NCI-H526 (cell line): ENCODE measurements at regions not wholly inside any gene's neighbourhood (a gene's known extent, or its start where the extent isn't known, plus 50 kb on each side); places are given as distances from the start of the nearest gene placed in this dataset.
"Not testable (repeated sequence)": the region's sequence is repeated elsewhere in the genome, so short reads cannot be mapped to it uniquely, and the experiment has no call there.

Experiments
- DNase-seq, 2 experiments: peaks; one replicate each; lab custom pipeline; 2025; lab: John Stamatoyannopoulos, UW

DNA sequence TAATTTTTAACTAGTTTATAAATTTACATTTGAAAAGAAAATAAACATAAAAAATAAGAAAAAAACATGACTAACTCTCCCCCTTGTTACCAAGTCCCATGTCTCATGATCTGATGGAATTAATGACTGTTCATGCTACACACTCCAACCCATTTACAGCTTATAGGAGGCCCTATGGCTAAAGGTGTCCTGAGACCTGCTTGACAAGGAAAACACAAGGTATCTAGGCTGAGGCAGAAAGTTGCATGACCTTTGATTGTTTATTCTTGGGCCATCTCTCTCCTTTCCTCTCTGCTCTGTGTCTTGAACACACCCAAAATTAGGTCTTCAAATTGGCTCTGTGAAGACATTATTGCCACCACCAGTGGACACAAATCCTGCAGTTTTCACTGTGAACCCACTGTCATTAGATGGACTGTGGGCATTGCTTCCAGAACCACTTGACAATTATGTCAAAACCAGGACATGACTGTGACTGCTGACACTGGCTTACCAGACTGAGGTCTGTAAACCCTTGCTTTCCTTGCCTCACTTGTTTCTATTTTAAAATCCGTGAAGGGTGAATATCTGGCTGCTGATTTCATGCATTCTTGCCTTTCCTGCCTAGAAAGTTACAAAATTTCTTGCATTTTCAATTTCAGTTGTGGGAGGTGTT is 386.5 kb upstream of the SPRY2 start:
- DNase-seq: no peak

DNA sequence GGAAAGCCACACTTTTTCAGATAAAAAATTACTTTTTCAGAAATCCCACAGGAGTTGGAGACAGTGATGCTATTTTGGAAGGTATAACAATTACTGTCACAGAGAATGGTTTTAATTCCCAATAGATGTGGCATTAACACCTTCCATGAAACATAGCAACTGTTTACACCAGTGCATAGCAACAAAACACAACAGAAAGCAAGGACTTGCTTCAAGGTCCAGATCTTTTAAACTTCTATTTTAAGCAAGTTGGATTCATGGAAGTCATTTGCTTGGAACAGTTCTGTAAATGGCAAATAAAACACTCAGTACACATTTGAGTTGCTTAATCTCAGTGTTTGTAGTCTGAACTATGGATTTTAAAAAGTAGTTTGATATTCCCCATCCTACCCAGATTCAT is 385.9 kb upstream of the SPRY2 start:
- no peak for DNase-seq

DNA sequence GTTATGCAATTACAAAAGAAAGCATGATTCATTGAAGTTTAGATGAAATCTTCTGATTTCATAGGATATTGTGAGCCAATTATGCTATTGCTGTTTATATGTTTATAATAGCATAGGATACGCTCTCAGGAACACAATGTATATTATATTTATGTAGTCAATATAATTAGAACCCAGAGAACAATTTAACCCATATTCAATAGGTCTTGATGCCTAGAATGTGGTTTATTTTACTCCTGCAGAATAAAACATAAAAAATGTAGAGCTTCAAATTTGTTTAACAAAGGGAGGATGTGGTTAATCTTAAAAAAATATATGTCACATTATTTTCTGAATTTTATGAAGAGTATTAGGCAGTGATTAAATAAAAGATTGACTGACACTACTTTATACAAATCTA is 380.8 kb upstream of the SPRY2 start:
- no peak for DNase-seq

DNA sequence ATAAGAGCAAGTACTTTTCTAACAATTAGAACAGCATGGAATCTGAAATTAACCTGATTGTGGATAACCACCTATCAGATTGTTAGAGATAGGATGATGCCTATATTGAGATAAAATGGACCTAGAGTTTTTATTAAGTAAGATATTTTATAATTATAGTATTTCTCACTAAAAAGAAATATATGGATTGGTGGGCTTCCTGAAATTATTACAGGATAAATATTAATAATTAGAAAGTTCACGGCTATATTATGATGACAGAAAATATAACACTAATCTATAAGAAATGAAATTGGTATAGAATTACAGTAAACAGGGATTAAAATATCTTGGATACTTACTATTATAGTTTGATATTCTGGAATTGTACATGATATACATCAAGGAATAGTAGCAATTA is 378.0 kb upstream of the SPRY2 start:
- DNase-seq: no peak

DNA sequence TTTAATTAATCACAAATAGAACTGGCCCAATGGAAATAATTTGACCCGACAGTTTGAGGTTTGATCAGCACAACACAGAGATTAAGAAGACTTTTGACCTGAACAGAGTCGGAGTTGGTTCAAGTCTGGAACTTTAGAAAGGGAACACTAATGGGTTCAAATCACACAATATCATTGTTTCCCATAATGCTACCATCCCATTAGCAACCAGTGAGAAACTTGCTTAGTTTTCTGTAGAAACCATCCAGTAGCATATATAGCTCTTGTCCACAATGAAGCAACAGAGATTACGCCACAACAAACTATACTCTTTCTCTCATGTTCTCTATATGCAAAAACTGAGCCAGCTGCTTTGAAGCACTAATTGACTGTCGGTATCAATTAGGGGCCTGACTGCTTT is 376.9 kb upstream of the SPRY2 start:
- DNase-seq: no peak

DNA sequence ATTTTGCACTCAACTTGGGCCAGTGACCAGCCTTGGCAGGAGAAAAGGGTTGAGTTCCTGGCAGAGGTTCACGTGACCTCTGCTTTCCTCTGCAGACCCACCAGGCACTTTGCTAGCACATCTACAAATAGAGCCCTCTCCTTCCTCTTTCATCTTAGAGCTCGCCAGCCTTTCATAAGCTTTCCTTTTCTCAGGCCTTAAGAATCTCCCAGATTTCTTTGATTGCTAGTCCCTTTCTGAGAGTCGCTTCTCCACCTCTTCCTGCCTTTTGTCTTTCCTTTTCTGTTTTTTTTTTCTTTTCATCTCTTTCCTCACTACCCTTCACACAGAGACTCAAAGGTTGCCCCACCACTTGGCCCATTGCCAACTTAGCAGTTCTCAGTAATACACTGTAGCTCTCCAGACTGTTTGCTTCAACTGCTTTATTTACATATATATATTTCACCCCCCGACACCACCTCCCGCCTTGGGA is 375.7 kb upstream of the SPRY2 start:
- DNase-seq: no peak

- no peak for DNase-seq
These were observed 371.1 kb upstream of the SPRY2 start for GRCh38 chr13:80712026-80712425.

- DNase-seq: no peak
These were observed 367.9 kb upstream of the SPRY2 start for GRCh38 chr13:80708791-80709190.

- DNase-seq: no peak
These were observed 366.4 kb upstream of the SPRY2 start for GRCh38 chr13:80707000-80707983.

GRCh38 chr13:80706164-80706471 is 365.2 kb upstream of the SPRY2 start:
- no peak for DNase-seq

DNA sequence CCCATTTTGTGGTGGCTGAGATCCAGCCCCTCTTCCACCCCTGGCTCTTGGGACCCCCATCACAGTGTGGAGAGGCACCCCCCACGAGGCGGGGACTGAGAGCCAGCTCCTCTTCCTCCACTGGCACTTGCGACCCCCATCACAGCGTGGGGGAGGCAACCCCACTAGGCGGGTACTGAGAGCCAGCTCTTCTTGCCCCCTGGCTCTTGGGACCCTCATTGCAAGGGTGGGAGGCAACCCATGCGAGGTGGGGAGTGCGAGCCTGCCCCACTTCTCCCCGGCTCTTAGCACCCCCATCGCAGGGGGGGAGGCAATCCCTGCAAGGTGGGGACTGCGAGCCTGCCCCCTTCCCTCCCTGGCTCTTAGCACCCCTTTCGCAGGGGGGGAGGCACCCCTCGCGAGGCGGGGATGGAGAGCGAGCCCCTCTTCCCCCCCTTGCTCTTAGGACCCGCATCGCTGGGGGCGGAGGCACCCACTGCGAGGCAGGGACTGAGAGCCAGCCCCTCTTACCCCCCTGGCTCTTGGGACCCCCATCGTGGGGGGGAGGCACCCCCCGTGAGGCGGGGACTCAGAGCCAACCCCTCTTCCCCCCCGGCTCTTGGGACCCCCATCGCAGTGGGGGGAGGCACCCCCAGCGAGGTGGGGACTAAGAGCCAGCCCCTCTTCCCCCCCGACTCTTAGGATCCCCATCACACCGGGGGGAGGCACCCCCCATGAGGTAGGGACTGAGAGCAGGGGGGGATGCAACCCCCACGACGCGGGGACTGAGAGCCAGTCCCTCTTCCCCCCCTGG is 364.6 kb upstream of the SPRY2 start:
- no peak for DNase-seq

DNA sequence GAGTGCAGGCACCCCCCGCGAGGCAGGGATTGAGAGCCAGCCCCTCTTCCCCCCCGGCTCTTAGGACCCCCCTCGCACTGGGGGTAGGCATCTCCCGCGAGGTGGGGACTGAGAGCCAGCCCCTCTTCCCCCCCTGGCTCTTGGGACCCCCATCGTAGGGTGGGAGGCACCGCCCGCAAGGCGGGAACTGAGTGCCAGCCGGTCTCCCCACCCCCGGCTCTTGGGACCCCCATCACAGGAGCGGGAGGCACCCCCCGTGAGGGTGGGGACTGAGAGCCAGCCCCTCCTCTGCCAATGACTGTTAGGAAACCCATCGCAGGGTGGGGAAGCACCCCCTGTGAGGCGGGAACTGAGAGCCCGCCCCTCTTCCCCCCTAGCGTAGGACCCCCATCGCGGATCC is 363.4 kb upstream of the SPRY2 start:
- DNase-seq: no peak

DNA sequence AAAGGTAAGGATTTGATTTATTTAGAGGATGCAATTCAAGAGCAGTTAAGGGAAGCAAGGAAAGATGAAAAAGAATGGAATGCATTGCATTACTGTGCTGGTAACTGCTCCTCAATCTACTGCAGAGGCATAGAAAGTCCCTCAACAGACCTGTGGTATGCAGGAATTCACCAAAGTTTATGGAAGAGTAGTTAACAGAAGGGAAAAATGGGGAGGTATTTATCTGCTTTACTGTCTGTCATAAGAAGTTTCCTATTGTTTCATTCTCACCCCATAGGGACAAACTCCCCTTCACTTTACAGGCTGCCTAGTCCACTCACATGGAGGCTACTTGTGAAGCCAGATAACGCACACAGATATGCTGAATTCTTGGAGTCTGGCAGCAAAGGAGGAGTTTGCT is 354.9 kb upstream of the SPRY2 start:
- DNase-seq: no peak

GRCh38 chr13:80691814-80692213 is 350.9 kb upstream of the SPRY2 start:
- DNase-seq: not testable (repeated sequence)

GRCh38 chr13:80690208-80690607 is 349.3 kb upstream of the SPRY2 start:
- no peak for DNase-seq

- DNase-seq: no peak
These were observed 347.7 kb upstream of the SPRY2 start for GRCh38 chr13:80688593-80688992.

- DNase-seq: no peak
These were observed 345.0 kb upstream of the SPRY2 start for GRCh38 chr13:80685942-80686341.

DNA sequence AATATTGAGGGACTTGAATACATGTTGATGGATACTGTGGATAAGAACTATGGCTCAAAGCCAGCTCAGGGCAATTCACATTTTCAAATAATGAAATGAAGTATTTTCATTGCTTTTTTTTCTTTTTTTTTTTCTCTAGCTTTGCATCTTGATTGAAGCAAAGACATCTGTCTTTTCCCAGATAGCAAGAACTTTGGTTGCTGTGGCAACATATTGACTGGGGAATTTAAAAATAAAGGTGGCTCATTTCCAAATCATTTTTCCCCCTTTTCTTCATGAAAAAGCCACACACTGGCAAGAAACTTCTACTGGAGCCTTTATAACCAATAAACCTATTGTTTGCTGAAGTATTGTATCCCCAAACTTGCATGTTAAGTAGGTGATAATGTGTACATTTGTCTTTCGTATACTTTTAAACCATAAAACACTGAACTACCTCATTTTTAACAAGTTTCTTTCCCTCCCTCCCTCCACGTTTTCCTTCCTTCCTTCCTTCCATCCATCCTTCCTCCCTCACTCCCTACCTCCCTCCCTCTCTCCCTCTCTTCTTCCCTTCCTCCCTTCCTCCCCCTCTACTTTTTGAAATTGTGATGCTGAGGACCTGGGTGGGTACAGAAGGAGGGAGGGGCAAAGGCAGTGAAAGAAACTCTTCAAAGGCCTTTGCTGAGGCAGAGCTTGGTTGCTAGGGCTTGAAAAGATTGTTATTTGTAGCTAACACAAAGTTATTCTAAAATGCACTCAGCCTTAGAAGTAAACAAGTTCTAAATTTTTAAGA is 343.5 kb upstream of the SPRY2 start:
- no peak for DNase-seq

GRCh38 chr13:80680786-80681366 is 339.9 kb upstream of the SPRY2 start:
- no peak for DNase-seq

- DNase-seq: no peak
These were observed 338.5 kb upstream of the SPRY2 start for GRCh38 chr13:80679423-80679822.

DNA sequence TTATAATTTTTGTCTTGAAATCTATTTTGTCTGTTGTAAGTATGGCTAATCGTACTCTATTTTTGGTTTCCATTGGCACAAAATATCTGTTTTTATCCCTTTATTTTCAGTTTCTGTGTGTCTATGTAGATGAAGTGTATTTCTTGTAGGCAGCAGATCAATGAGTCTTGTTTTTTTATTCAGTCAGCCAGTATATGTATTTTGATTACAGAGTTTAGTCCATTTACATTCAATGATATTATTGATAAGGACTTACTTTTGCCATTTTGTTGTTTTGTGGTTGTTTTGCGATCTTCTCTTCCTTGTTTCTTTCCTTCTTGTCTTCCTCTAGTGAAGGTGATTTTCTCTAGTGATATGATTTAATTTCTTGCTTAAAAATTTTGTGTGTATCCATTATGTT is 336.3 kb upstream of the SPRY2 start:
- DNase-seq: no peak
